ENCODE measurements at regions not wholly inside any gene's neighbourhood (a gene's known extent, or its start where the extent isn't known, plus 50 kb on each side); places are given as distances from the start of the nearest gene placed in this dataset.

GRCh38 chr1:98458511-98459485 lies 202.7 kb upstream of the SNX7 start:
- Mint-ChIP-seq H3K36me3 (no peaks in the 10 kb centered on the region), H3K27ac (no peak overlapping the region), H3K4me3 (peak overlapping the region in 1 of 2 donors; percentile 12), H3K9me3 (peaks cover 0 to 1% (median 0%) of the 10 kb centered on the region in 7 donors), H3K27me3 (ENCODE audit: low read depth in 3 of 3) (peaks cover 0 to 2% (median 1%) of the 10 kb centered on the region in 3 donors), H3K4me1 (peaks cover 7% of the 10 kb centered on the region)
- no peaks in the 10 kb centered on the region for H3K36me3 ChIP-seq (replicated peaks in 1 of 2; ENCODE audit: control insufficient read depth in 1 of 2, insufficient read depth in 2 of 2, low read length in 2 of 2)
- H3K4me3 ChIP-seq (replicated peaks in 1 of 3; ENCODE audit: low read depth in 2 of 3, low read length in 3 of 3), result peak overlapping the region in 1 of 3 experiments; percentile 18
- H3K9me3 ChIP-seq (replicated peaks in 1 of 2; ENCODE audit: control insufficient read depth in 1 of 2, insufficient read depth in 1 of 2, low read length in 2 of 2), result no peaks in the 10 kb centered on the region
- no peak for DNase-seq
- H3K4me2 ChIP-seq (replicated peaks; ENCODE audit: extremely low read depth, low read length, poor library complexity, severe bottlenecking), result peak overlapping the region; percentile 11
- 62% methylated on average over 6 of the region's 8 CpGs for WGBS (ENCODE audit: insufficient coverage)
- no peaks in the 10 kb centered on the region for H3K27me3 ChIP-seq (ENCODE audit: control insufficient read depth in 2 of 2, insufficient read depth in 2 of 2, low read length in 2 of 2)
- H3K27ac ChIP-seq (ENCODE audit: low read depth in 1 of 2, low read length in 2 of 2), result no peak overlapping the region
- H4K20me1 ChIP-seq (ENCODE audit: insufficient read depth, low read length), result no peaks in the 10 kb centered on the region
- H3K9ac ChIP-seq (ENCODE audit: insufficient read depth, low read length, poor library complexity, severe bottlenecking), result no peak overlapping the region
- intact Hi-C loops (cut with micrococcal nuclease), result no loop called here
- H3K4me1 ChIP-seq (ENCODE audit: control insufficient read depth in 1 of 2, insufficient read depth in 2 of 2, low read length in 2 of 2), result no peaks in the 10 kb centered on the region
- TF ChIP-seq CTCF (IDR thresholded peaks at IDR 0.05), result no peak
- peak overlapping the region; percentile 43 for H2AFZ ChIP-seq (ENCODE audit: insufficient read depth, low read depth, low read length, poor library complexity, severe bottlenecking)
- no peaks in the 10 kb centered on the region for H3K79me2 ChIP-seq (ENCODE audit: insufficient read depth, low read length)

- Mint-ChIP-seq H3K4me1 (peaks cover 16% of the 10 kb centered on the region), H3K4me3 (no peak overlapping the region), H3K36me3 (no peaks in the 10 kb centered on the region), H3K9me3 (peaks cover 0 to 1% (median 0%) of the 10 kb centered on the region in 7 donors), H3K27me3 (ENCODE audit: low read depth in 3 of 3) (peaks cover 0 to 2% (median 1%) of the 10 kb centered on the region in 3 donors), H3K27ac (no peak overlapping the region)
- 100% methylated on average over 1 of the region's 4 CpGs for WGBS (ENCODE audit: insufficient coverage)
- DNase-seq, result no peak
- intact Hi-C loops (cut with micrococcal nuclease), result no loop called here
- H3K27ac ChIP-seq (ENCODE audit: low read depth in 1 of 2, low read length in 2 of 2), result no peak overlapping the region
- peaks cover 4 to 6% of the 10 kb centered on the region in 2 donors for H3K4me1 ChIP-seq (ENCODE audit: control insufficient read depth in 1 of 2, insufficient read depth in 2 of 2, low read length in 2 of 2)
- H2AFZ ChIP-seq (ENCODE audit: insufficient read depth, low read depth, low read length, poor library complexity, severe bottlenecking), result no peak overlapping the region
- TF ChIP-seq CTCF (IDR thresholded peaks at IDR 0.05), result no peak
- H4K20me1 ChIP-seq (ENCODE audit: insufficient read depth, low read length), result no peaks in the 10 kb centered on the region
- H3K9me3 ChIP-seq (replicated peaks in 1 of 2; ENCODE audit: control insufficient read depth in 1 of 2, insufficient read depth in 1 of 2, low read length in 2 of 2), result no peaks in the 10 kb centered on the region
- H3K79me2 ChIP-seq (ENCODE audit: insufficient read depth, low read length), result no peaks in the 10 kb centered on the region
- H3K4me2 ChIP-seq (replicated peaks; ENCODE audit: extremely low read depth, low read length, poor library complexity, severe bottlenecking), result no peak overlapping the region
- H3K27me3 ChIP-seq (ENCODE audit: control insufficient read depth in 2 of 2, insufficient read depth in 2 of 2, low read length in 2 of 2), result no peaks in the 10 kb centered on the region
- H3K36me3 ChIP-seq (replicated peaks in 1 of 2; ENCODE audit: control insufficient read depth in 1 of 2, insufficient read depth in 2 of 2, low read length in 2 of 2), result no peaks in the 10 kb centered on the region
- H3K4me3 ChIP-seq (replicated peaks in 1 of 3; ENCODE audit: low read depth in 2 of 3, low read length in 3 of 3), result no peak overlapping the region
- no peak overlapping the region for H3K9ac ChIP-seq (ENCODE audit: insufficient read depth, low read length, poor library complexity, severe bottlenecking)
Measured at GRCh38 chr1:98457248-98457647, 204.3 kb upstream of the SNX7 start.
